CD4-positive, alpha-beta T cell (primary cell): ENCODE measurements at regions not wholly inside any gene's neighbourhood (a gene's known extent, or its start where the extent isn't known, plus 50 kb on each side); places are given as distances from the start of the nearest gene placed in this dataset.

Experiments used
- ATAC-seq: fragments of 200-7000 bp; cut with Tn5 transposase; one replicate; pipeline ENCODE4 v1.10.0; 2022; ENCODE audit warnings: mild to moderate bottlenecking; ENCODE audit not compliant: poor library complexity
- CTCF ChIA-PET: fragments of 350-600 bp; sonication (Branson Sonifier 250); formaldehyde crosslinking; loops from one replicate; lab custom pipeline; 2021; ENCODE audit warnings: antibody characterized with exemption, inconsistent platforms; lab: Charles Lee
- POLR2A ChIA-PET: fragments of 350-600 bp; sonication (Branson Sonifier 250); formaldehyde crosslinking; loops from one replicate; lab custom pipeline; 2021; ENCODE audit warnings: antibody characterized with exemption, inconsistent platforms; lab: Charles Lee
- DNase-seq, 14 experiments: peaks; one replicate each; pipeline ENCODE4 v3.0.0-alpha.2; 2013 to 2020; ENCODE audit warnings: mixed read lengths in 2 of 14
- H3K27ac ChIP-seq, 2 donors: one replicate each; pipeline versions ENCODE4 v1.5.1 to v1.7.0; 2013; ENCODE audit warnings: low read length in 2 of 2, low read depth in 1 of 2, mild to moderate bottlenecking in 1 of 2
- H3K27me3 ChIP-seq, 2 experiments: 1 replicate in 1 of 2; 2 replicates in 1 of 2; pipeline versions ENCODE4 v1.6.1 to v1.7.0; 2013; ENCODE audit warnings: low read length in 2 of 2, control low read depth in 1 of 2, mild to moderate bottlenecking in 1 of 2, moderate library complexity in 1 of 2; ENCODE audit not compliant: insufficient read depth in 2 of 2, control insufficient read depth in 1 of 2
- H3K36me3 ChIP-seq: one replicate; pipeline ENCODE4 v1.6.1; 2013; ENCODE audit warnings: low read length, control low read depth; ENCODE audit not compliant: insufficient read depth
- H3K4me1 ChIP-seq: one replicate; pipeline ENCODE4 v1.6.1; 2013; ENCODE audit warnings: low read length, control low read depth; ENCODE audit not compliant: insufficient read depth
- H3K4me3 ChIP-seq: one replicate; pipeline ENCODE4 v1.5.1; 2013; ENCODE audit warnings: mild to moderate bottlenecking, low read length, moderate library complexity
- H3K9me3 ChIP-seq, 2 experiments: 1 replicate in 1 of 2; 2 replicates in 1 of 2; pipeline versions ENCODE4 v1.6.1 to v1.7.0; 2013; ENCODE audit warnings: low read length in 2 of 2, mild to moderate bottlenecking in 2 of 2, control low read depth in 1 of 2, moderate library complexity in 1 of 2; ENCODE audit not compliant: control insufficient read depth in 1 of 2, insufficient read depth in 1 of 2
- H3K27ac Mint-ChIP-seq: one replicate; pipeline ENCODE4 v1.8.0; 2020; ENCODE audit warnings: mixed read lengths
- H3K27me3 Mint-ChIP-seq: one replicate; pipeline ENCODE4 v1.8.0; 2021; ENCODE audit warnings: mixed read lengths
- H3K36me3 Mint-ChIP-seq: one replicate; pipeline ENCODE4 v1.8.0; 2021; ENCODE audit warnings: low read depth, mixed read lengths
- H3K4me1 Mint-ChIP-seq: one replicate; pipeline ENCODE4 v1.8.0; 2021; ENCODE audit warnings: low read depth, mixed read lengths
- H3K4me3 Mint-ChIP-seq: one replicate; pipeline ENCODE4 v1.8.0; 2020; ENCODE audit warnings: mild to moderate bottlenecking, mixed read lengths
- H3K9me3 Mint-ChIP-seq: one replicate; pipeline ENCODE4 v1.8.0; 2020; ENCODE audit warnings: mixed read lengths
- intact Hi-C, 2 experiments: fragments of 100-400 bp; cut with DNase I in 1 of 2; cut with micrococcal nuclease in 1 of 2; formaldehyde crosslinking; loops; one replicate each; pipeline versions ENCODE4 v1.15.1 to v1.9.0; 2023 to 2025; cut with DNase I, micrococcal nuclease
- TF ChIP-seq, protein P1 (sequence below): fragments of 200-600 bp; IDR thresholded peaks from one replicate; pipeline ENCODE4 v1.8.0; 2022; ENCODE audit warnings: antibody characterized with exemption, mild to moderate bottlenecking

DNA sequence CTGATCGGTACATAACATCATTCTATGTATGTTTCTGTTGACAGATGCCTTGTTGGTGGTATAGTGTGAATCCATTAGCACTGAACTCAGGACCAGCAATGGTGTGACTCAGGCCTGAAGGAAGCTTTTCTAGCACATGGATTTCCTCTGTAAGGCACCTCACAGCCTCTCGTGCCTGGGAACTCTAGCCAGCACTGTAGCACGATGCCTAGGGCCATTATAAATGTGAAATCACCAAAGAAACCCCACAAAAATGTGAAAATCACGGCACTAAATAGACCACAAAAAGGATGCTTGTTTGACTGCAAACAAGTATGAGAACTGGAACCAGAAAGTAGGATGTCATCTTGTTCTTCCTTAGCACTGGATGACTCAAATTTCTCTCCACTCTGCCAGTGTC lies 63.7 kb upstream of the NKX2-2 start:
- Mint-ChIP-seq H3K27me3 (peaks cover 50% of the 10 kb centered on the region), H3K27ac (no peak overlapping the region), H3K9me3 (no peaks in the 10 kb centered on the region), H3K4me3 (no peak overlapping the region), H3K36me3 (no peaks in the 10 kb centered on the region), H3K4me1 (no peaks in the 10 kb centered on the region)
- TF ChIP-seq, protein P1, sequence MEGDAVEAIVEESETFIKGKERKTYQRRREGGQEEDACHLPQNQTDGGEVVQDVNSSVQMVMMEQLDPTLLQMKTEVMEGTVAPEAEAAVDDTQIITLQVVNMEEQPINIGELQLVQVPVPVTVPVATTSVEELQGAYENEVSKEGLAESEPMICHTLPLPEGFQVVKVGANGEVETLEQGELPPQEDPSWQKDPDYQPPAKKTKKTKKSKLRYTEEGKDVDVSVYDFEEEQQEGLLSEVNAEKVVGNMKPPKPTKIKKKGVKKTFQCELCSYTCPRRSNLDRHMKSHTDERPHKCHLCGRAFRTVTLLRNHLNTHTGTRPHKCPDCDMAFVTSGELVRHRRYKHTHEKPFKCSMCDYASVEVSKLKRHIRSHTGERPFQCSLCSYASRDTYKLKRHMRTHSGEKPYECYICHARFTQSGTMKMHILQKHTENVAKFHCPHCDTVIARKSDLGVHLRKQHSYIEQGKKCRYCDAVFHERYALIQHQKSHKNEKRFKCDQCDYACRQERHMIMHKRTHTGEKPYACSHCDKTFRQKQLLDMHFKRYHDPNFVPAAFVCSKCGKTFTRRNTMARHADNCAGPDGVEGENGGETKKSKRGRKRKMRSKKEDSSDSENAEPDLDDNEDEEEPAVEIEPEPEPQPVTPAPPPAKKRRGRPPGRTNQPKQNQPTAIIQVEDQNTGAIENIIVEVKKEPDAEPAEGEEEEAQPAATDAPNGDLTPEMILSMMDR = no peak
- Histone ChIP-seq H3K9me3 (no peaks in the 10 kb centered on the region), H3K36me3 (no peaks in the 10 kb centered on the region), H3K27ac (no peak overlapping the region), H3K27me3 (peaks cover 0 to 6% of the 10 kb centered on the region in 2 experiments), H3K4me1 (no peaks in the 10 kb centered on the region), H3K4me3 (no peak overlapping the region)
- intact Hi-C loops = no loop called here
- ChIA-PET CTCF (no interaction called here), POLR2A (no interaction called here)
- ATAC-seq = no peak
- no peak for DNase-seq

DNA sequence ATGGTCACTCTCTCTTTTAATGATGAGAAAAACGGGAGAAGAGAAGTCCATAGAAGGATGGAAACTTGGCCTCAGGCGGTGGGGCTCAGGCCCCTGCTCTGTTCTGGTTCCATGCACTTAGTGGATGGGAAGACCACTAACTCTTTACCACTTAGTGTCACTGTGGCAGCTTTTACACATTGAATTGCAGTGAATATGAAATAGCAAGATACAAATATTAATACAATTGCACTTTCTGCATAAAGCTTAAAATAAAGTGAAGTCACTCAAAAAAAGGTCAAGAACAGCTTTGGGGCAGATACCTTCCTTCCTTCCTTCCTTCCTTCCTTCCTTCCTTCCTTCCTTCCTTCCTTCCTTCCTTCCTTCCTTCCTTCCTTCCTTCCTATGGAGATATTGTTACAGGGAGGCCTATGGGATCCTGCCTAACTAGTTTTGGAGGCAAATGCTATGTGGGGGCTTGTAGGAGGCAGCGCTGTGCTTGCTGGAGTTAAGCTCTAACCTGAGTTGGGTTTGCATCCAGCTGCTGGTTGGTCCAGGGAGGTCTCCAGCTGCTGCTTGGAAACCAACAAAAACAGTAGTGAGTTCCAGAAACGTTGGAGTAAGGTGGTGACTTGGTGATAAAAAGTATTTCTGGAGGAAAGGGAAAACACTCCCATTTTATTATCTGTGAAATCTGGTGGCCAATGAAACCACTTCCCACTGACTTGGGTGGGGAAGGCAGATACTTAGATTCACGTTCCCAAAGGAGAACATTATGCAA lies 62.3 kb upstream of the NKX2-2 start:
- TF ChIP-seq, protein P1 = no peak
- ChIA-PET CTCF (interaction anchor here (0.7 to 1.2 kb wide), 3 partner anchors 18 to 848 kb away, joined by 3 read pairs; no protein-coding TSS in a partner anchor), POLR2A (no interaction called here)
- Mint-ChIP-seq H3K4me1 (no peaks in the 10 kb centered on the region), H3K36me3 (no peaks in the 10 kb centered on the region), H3K27me3 (peaks cover 41% of the 10 kb centered on the region), H3K27ac (no peak overlapping the region), H3K4me3 (no peak overlapping the region), H3K9me3 (no peaks in the 10 kb centered on the region)
- Histone ChIP-seq H3K27ac (no peak overlapping the region), H3K4me3 (no peak overlapping the region), H3K9me3 (no peaks in the 10 kb centered on the region), H3K4me1 (peaks cover 5% of the 10 kb centered on the region), H3K36me3 (no peaks in the 10 kb centered on the region), H3K27me3 (peaks cover 0 to 3% of the 10 kb centered on the region in 2 experiments)
- ATAC-seq = no peak
- intact Hi-C loops = no loop called here
- DNase-seq = no peak

DNA sequence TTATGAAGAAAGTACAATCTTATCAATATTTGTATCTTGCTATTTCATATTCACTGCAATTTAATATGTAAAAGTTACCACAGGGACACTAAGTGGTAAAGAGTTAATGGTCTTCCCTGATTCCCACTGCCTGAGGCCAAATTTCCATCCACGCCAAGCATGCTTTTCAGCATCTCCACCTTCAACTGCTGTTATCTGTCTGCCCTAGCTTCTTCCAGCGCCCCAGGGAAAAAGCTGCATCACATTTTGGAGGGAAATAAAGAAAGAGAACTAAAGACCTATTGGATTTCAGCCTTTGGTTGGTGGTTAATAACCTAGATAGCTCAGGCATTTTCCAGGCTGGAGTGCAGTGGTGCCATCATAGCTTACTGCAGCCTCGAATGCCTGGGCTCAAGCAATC lies 61.3 kb upstream of the NKX2-2 start:
- no peak overlapping the region for H3K27ac ChIP-seq
- peaks cover 8% of the 10 kb centered on the region for H3K4me1 ChIP-seq
- H3K36me3 Mint-ChIP-seq = no peaks in the 10 kb centered on the region
- H3K4me3 Mint-ChIP-seq = no peak overlapping the region
- H3K27me3 Mint-ChIP-seq = peaks cover 34% of the 10 kb centered on the region
- no peaks in the 10 kb centered on the region for H3K36me3 ChIP-seq
- H3K9me3 ChIP-seq = no peaks in the 10 kb centered on the region
- no peaks in the 10 kb centered on the region for H3K9me3 Mint-ChIP-seq
- H3K27me3 ChIP-seq = no peaks in the 10 kb centered on the region
- no peak for DNase-seq
- intact Hi-C loops = no loop called here
- TF ChIP-seq, protein P1 = no peak
- no peak for ATAC-seq
- H3K4me3 ChIP-seq = no peak overlapping the region
- H3K4me1 Mint-ChIP-seq = no peaks in the 10 kb centered on the region
- ChIA-PET CTCF (no interaction called here), POLR2A (no interaction called here)
- H3K27ac Mint-ChIP-seq = no peak overlapping the region
